Astrocyte of the cerebellum (primary cell): ENCODE measurements at regions not wholly inside any gene's neighbourhood (a gene's known extent, or its start where the extent isn't known, plus 50 kb on each side); places are given as distances from the start of the nearest gene placed in this dataset.

Experiments
- DNase-seq: peaks from one replicate; pipeline ENCODE4 v3.0.0-alpha.2; 2011; ENCODE audit warnings: low read depth
- H3K4me3 ChIP-seq: 2 replicates; pipeline ENCODE4 v1.5.1; 2011; ENCODE audit warnings: mild to moderate bottlenecking, low read depth, low read length, moderate library complexity
- in situ Hi-C: cut with HindIII; loops from 2 replicates; pipeline ENCODE4 v1.10.0; 2017; ENCODE audit warnings: low sequenced_read_pairs
- TF ChIP-seq, protein P1 (sequence below): IDR thresholded peaks from 2 replicates; pipeline ENCODE4 v1.5.1; 2012; ENCODE audit warnings: low read length, low read depth, moderate library complexity, mild to moderate bottlenecking; ENCODE audit errors: missing control alignments

GRCh38 chr15:94600505-94600904 lies 369.1 kb downstream of the MCTP2 start:
- TF ChIP-seq, protein P1, sequence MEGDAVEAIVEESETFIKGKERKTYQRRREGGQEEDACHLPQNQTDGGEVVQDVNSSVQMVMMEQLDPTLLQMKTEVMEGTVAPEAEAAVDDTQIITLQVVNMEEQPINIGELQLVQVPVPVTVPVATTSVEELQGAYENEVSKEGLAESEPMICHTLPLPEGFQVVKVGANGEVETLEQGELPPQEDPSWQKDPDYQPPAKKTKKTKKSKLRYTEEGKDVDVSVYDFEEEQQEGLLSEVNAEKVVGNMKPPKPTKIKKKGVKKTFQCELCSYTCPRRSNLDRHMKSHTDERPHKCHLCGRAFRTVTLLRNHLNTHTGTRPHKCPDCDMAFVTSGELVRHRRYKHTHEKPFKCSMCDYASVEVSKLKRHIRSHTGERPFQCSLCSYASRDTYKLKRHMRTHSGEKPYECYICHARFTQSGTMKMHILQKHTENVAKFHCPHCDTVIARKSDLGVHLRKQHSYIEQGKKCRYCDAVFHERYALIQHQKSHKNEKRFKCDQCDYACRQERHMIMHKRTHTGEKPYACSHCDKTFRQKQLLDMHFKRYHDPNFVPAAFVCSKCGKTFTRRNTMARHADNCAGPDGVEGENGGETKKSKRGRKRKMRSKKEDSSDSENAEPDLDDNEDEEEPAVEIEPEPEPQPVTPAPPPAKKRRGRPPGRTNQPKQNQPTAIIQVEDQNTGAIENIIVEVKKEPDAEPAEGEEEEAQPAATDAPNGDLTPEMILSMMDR, result no peak
- no peak overlapping the region for H3K4me3 ChIP-seq
- no peak for DNase-seq
- in situ Hi-C loops, result no loop called here

DNA sequence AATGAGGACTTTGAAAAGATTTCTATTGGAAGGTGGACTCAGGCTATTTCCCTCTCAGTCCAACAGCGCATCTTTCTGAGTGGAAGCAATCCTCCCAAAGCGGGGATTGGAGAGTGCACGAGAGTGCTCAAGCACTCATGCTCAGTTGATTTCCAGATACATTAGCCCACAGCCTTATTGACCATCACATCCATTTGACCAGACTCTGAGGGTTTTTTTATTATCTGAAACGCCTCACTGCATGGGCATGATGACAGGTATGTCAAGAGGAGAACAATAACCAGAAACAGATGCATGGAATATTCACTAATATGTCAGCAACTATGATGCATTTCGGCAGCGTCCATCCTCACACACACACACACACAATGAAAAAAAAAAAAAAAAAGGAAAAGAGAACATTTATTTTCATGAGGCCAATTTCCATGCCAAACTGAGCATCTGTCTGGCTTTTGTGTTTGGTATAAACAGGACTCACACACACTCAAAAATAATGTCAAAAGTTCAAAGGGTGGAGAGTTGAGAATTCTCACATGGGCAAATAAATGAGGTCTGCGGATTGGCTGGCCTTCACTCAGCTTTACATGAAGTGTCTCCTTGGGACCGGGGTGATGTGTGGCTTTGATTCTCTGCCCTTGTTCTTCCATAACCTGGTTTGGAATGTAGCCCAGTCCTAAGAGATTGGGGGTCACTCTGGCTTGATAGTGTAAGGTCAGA lies 371.6 kb downstream of the MCTP2 start:
- no peak overlapping the region for H3K4me3 ChIP-seq
- in situ Hi-C loops, result no loop called here
- no peak for DNase-seq
- TF ChIP-seq, protein P1, result no peak

DNA sequence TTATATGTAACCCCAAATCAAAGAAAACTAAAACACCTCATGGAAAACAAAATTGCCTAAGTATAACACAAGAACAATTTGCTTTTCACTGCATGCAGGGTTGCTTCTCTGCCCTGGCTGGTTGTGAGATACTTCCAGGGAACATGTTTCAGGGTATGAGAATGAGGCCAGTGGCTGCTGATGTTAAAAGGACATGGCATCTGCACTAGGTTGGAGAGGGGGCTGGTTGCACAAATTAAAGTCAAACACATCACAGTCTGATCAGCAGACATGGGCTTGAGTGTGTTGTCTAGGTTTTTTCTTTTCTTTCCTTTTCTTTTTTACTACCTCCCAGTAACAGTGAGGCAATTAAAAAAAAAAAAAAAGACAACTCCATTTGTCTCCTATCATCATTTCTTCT lies 374.9 kb downstream of the MCTP2 start:
- in situ Hi-C loops, result no loop called here
- TF ChIP-seq, protein P1, result no peak
- DNase-seq, result no peak
- H3K4me3 ChIP-seq, result no peak overlapping the region

GRCh38 chr15:94607176-94607654 lies 375.9 kb downstream of the MCTP2 start:
- TF ChIP-seq, protein P1, result no peak
- no peak overlapping the region for H3K4me3 ChIP-seq
- in situ Hi-C loops, result no loop called here

GRCh38 chr15:94610069-94610468 lies 378.7 kb downstream of the MCTP2 start:
- DNase-seq, result no peak
- no peak overlapping the region for H3K4me3 ChIP-seq
- in situ Hi-C loops, result no loop called here
- TF ChIP-seq, protein P1, result no peak

More at GRCh38 chr15:94607176-94607654, 375.9 kb downstream of the MCTP2 start:
- no peak for DNase-seq

GRCh38 chr15:94610485-94610884 lies 379.1 kb downstream of the MCTP2 start:
- H3K4me3 ChIP-seq, result no peak overlapping the region
- in situ Hi-C loops, result no loop called here
- no peak for DNase-seq
- TF ChIP-seq, protein P1, result no peak
